NCI-H510A (cell line): ENCODE measurements at regions not wholly inside any gene's neighbourhood (a gene's known extent, or its start where the extent isn't known, plus 50 kb on each side); places are given as distances from the start of the nearest gene placed in this dataset.
"Not testable (repeated sequence)": the region's sequence is repeated elsewhere in the genome, so short reads cannot be mapped to it uniquely, and the experiment has no call there.

Experiments
- DNase-seq: peaks from one replicate; lab custom pipeline; 2025; lab: John Stamatoyannopoulos, UW

DNA sequence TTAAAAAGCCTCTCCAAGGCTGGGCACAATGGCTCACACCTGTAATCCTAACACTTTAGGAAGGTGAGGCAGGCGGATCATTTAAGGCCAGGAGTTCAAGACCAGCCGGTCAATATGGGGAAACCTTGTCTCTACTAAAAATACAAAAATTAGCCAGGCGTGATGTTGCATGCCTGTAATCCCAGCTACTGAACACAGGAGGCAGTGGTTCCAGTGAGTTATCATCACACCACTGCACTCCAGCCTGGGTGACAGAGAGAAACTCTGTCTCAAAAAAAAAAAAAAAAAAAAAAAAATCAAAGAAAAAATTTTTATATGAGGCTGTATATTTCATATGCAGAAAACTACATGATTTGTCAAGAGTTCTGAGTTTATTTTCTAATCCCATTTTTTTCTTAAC lies 1107.1 kb upstream of the TMPRSS15 start:
- DNase-seq, result no peak

DNA sequence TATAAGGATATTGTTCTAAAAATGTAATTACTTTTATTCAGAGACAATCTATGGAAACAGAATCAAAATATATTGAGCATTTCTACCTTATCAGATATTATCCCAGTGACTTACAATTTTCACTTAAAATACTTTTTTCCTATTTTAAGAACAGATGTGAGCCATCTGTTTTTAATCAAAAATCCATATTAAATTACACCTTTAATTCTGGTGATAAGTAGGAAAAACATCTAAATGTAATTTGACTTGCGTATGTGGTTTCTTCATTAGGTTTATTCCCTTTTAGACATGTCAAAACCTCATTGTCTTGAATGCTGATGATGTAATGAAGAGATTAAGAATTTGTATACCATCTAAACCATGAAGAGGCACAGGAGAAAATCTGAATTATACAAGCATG lies 1118.8 kb upstream of the TMPRSS15 start:
- no peak for DNase-seq

DNA sequence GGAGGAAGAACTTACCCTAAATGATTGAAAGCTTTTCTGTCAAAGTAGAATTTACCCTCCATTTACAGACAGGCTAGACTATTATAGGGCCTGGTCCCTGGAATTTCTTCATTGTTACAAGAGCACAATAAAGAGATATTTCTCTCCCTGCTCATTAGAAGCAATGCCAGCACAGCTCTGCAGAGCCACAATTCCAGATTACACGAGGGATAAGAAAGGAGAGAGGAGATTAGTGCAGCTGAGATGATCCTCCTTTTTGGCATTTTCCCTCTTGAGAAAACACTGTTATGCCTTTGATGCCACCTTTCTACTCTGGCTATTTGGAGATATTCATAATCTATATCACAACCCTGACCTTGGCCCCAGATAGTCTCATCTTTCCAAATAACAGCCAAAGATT lies 1119.5 kb upstream of the TMPRSS15 start:
- no peak for DNase-seq

DNA sequence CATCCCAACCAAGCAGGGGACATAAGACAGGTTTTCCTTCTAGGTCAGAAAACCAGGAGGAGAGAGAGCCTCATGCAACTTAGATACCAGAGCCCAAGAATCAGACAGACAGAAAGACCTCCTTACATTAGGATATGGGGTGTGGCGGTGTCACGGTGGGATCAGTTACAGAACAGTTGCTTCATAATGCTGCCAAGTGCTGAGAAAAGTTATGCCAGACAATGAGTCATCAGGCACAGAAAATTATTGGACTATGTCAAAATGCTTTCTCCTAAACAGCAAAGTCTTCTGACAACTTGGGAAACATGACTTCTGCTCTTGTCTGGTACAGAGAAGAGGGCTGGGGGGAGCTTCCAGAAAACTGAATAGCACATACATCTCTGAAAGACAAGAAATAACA lies 1120.2 kb upstream of the TMPRSS15 start:
- no peak for DNase-seq

DNA sequence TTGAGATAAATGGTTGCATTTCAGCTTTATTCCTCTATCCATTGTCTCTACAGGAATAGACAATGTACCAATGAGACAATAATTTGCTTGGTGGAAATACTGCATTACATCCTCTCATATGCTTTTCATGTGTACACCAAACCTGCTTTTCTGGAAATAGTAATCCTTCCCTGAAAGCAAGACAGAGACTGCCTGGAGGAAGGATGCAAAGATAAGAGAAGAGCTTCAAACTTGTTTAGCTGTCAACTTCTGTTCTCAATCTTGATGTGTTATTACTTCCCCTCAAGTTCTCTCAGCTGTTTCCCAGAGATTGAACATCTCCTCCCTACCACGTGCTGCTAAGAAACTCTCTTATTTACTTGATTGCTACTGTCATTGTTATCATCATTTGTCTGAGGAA lies 1125.4 kb upstream of the TMPRSS15 start:
- DNase-seq, result no peak

DNA sequence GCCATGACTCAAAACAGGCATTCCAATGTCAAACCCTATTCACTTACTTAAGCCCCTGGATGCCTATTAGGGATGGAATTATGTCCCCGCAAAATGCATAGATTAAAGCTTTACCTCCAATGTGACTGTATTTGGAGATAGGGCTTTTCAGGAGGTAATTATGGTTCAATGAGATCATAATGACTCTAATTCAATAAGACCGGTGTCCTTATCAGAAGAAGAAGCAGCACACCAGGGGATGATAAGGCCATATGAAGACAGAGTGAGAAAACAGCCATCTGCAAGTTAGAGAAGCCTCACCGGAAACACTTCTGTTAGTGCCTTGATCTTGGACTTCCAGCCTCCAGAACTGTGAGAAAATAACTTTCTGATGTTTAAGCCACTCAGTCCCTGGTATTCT lies 1131.8 kb upstream of the TMPRSS15 start:
- DNase-seq, result no peak

DNA sequence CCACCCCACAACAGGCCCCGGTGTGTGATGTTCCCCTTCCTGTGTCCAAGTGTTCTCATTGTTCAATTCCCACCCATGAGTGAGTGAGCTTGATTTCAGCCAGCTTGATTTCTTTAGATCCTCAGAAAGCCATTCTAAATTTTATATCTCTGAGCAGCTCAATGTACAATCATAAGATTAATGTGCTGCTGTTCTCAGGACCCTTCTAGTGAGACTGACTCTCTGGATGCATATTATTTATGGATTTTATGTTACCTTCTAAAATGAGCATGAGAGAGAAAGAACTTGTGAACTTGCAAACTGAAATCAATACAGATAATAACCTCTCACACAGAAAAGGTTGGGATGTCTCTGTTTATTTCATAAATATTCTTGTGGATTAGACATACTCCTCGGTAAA lies 1133.5 kb upstream of the TMPRSS15 start:
- no peak for DNase-seq

DNA sequence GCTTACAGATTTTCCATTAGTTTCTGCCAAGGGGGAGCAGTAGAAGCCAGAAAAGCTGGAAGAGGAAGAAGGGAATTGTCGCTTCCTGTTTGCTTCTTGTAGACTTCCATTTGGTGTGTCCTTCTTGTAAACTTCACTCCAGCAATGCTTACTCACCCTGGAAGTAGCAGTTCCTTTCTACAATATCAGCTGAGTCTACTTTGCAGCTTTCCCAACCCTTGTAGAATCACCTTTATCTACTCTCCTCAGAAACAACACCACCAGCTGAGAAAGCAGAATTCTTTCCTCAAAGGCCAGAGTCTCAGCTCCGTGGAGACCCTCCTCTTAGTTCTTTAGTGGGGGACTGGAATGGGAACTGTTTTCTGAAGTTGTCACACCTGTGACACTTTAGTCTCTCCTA lies 1136.7 kb upstream of the TMPRSS15 start:
- no peak for DNase-seq

DNA sequence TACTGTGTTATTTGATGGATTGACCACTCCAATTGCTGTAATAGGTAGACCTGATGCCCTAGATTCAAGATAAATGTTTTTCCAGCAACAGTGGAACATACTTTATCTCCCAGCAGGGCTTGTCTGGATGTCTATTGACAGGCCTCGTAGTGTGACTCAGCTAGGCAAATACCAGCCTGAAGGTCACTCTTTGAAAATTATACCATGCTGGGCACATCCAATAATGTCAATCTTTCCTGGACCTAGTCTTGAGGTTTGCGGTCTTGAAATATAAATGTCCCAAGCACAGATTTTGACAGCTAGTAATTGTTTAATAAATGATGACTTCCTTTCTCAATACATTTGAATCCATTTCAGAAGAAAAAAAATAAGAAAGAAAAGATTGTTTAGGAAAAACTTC lies 1138.0 kb upstream of the TMPRSS15 start:
- DNase-seq, result no peak

DNA sequence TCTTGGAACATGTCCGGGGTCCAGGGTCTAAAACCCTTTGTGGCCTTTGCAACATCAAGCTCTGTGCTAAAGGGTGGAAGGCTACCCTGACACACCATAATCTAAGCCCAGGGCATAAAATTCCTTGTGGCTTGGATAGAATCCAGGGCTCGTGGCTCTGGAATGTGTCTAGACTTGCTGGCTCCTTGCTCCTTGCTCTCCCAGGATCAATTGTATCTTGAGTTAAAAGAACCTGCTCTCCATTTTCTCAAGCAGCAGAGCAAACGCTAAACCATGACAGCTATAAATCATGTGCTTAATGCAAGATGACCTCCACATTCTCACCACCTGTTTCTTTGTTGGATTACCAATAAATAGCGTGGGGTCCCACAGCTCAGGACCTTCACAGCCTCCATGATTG lies 1140.9 kb upstream of the TMPRSS15 start:
- DNase-seq, result not testable (repeated sequence)

DNA sequence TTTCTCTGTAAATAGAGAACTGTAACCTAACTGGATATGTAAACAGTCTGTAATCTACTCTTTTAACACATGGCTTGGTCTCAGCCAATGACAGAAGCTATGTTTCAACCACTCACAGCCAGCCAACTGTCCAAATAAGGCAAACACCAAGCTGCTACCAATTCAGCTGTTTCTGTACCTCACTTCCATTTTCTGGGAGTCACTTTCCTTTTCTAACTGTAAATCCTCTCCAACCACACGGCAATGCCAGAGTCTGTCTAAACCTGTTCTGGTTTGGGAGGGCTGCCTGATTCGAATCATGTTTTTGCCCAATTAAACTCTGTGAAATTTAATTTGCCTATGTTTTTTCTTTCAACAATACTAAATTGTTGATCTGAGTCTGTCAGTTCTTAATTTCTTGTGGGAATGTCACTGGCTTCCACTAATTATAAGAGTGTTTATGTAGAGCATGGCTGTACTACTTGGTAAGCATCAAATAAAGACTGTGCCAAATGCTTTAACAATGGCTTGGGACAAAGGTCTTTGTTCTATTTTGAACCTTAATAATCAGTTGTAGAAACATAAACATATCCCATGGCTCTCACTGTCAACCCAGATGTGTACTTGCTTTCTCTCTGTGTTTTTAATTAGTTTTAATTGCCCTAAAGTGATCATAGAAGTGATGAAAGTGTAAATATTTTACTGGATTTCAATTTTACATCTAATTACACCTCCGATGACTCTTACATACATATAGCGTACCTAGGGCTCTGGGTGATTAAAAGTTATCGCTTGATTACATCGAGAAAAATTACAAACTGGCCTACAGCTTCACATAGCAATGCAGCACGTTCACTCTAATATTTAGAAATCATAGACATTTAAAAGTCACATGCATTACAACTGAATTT lies 1144.6 kb upstream of the TMPRSS15 start:
- DNase-seq, result no peak

DNA sequence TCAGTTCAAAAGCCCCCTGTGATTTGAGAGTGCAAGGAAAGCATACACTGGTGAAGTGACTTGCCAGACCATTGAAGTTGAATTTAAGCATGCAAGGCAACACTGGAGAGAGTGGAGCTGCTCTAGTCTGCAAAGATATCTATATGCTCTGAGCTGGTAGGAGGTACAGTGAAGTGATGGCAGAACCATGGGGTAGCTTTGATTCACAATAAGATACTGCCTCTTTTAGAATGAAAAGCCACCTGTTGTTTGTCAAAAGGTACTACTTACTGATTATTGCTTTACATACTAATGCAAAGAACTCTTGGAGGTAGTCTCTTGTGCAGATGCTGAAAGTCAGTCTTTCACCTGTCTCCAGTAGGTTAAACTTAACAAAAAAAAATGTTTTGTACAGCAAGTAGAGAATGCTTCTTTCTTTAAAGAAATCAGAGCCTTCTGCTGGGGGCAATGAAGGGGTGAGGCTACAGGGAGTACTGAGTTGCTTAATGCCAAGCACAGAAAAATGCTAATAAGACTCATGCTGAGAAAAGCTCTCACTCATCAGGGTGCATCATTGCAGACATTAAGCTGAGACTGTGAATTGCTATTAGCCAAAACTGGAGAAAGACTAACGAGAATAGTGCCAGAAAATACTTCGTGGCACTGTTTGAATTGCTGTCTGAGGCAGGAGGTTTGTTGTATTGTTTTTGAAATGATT lies 1150.5 kb upstream of the TMPRSS15 start:
- DNase-seq, result no peak

DNA sequence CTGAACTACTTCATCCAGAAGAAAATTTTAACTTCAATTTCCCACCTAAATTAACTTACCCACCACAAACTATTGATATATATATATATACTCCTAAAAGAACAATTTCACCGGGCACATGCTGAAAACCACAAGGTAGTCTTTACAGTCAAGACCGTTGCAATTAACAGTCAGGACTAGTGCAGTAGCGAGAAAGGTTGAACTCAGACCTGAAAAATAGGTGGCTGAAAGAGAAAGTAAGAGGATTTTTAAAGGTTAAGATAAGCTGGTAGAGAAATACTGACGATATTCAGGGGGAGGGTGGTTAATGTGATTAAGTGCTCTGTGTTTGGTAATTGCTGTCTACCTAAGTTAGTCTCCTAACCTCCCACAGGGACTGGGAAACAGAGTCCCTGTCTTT lies 1153.5 kb upstream of the TMPRSS15 start:
- no peak for DNase-seq

DNA sequence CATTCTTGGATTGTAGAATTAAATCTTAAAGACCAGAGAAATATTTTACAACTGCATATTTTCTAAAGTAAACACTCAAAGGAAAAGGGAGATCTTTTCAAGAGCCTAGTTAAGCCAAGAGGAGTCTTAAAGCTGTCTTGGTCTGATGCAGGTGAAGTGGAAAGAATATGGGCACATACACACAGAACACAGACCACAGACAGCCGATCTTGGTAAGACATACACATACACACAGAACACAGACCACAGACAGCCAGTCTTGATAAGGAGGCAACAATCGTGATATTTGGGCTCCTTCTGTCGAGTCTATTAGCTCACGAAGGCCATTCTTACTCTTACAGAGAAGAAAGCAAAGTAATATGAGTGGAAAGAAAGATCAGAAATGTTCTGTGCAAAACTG lies 1153.9 kb upstream of the TMPRSS15 start:
- DNase-seq, result no peak

DNA sequence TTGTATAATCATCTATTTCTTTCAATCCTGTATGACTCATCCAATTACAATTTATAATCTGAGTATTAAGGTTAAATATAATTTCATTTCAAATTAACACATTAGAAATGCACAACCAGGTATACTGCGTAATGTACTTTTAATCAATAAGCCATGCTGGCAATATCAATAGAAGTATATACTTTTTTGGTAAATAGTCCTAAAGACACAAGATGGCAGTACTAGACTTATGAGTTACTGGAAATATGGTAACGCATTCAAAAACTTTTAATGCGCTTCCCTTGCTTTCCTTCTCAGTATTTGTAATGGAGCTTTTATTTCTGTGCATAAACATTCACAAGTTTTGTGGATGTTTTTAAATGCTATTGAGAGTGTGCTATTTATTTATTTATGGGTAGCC lies 1162.0 kb upstream of the TMPRSS15 start:
- no peak for DNase-seq

DNA sequence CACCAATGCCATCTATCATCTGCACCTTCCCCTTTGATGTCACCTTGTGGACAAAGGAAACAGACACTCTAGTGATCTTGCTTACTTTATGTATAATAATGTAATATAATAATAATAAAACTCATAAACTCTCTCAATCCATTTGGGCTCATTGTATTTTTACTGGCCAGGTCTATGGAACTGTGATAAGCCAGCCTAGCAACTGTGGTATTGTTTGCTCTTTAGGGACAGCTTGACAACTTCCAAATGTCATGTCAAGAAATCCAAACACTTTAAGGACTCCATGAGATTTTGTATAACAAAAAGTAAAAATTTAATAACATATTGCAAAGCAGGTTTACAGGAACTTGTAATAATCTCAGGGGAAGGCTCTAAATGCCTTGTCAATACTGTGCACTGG lies 1163.4 kb upstream of the TMPRSS15 start:
- DNase-seq, result no peak

DNA sequence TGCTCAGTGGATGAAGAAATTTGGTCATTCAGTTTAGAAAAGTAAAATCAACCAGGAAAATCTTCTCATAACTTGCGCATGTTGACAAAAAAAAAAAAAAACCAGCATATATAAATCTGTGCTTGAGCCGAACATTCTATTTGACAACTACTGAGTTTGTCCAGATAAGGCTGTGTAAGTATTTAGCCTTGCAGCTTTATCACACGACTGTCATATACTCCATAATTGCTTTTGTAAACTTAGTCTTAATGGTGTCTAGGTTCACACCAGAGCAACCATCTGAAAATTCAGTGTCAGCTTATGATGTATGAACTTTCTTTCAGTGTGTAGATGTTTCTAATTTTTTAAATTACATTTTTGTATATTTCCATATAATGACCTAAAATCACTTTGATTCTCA lies 1173.8 kb upstream of the TMPRSS15 start:
- DNase-seq, result no peak

DNA sequence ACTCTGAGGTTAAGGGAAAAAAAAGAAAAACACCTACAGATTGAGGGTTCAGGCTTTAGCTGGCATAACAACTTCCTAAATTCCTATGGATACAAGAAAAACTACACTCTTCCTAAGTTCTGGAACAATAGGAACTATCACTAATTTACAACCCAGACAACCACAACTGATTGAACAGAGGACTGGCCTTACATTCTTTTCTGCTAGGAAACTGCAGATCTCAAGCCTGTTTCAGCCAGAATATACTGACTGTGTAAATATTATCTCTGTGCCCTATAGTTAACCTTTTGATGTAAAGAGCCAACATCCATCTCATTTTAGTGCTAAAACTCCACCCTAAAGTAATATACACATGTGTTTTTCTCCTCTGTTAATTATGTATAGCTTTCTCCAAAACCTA lies 1186.5 kb upstream of the TMPRSS15 start:
- no peak for DNase-seq

DNA sequence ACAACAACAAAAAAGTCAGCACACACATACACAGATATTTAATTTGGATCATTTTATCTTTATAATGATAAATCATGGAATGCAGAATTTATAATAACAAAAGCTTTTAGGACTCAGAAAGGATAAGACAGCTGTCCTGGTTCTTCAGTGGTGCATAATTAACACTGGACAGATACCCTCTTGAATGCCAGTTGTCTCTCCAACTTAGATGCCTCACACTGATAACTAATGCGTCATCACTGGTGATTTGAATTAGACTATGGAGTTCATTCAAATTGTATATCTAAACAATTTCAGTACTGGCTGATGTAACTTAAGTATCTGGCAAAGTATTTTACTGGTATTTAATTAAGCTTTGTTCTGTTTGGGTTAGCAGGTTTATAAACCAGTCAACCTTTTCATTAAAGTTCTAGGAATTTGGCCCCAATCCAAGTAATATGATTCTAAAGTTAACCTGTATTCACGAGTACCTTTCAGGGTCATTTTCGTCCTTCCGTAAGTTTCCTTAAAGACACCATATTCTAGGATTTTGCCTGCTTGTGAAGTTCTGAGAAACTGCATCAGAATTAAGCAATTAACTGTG lies 1199.5 kb upstream of the TMPRSS15 start:
- no peak for DNase-seq

DNA sequence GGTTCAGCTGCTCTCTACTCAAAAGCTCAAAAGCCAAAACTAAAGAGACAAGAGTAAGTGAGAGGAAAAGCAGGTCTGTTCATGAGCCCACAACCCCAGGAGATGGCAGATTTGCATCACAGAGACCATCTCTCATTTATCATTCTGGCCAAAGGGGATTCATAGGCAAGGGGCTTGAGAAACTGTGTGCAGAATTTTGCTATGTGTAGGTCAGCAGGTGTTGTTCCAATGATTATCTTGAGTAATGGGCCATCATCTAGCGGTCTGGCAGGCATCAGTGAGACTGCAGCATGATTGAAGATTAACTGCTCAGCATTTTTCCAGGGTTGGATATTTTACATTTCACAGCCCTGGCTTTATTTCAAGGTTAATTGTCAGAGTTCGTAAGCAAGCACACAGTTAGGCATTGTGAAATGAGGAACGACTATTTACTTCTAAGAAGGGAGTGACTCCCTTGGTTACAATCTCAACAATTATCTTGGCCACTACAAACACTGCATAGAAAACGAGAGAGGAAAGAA lies 1204.6 kb upstream of the TMPRSS15 start:
- no peak for DNase-seq

DNA sequence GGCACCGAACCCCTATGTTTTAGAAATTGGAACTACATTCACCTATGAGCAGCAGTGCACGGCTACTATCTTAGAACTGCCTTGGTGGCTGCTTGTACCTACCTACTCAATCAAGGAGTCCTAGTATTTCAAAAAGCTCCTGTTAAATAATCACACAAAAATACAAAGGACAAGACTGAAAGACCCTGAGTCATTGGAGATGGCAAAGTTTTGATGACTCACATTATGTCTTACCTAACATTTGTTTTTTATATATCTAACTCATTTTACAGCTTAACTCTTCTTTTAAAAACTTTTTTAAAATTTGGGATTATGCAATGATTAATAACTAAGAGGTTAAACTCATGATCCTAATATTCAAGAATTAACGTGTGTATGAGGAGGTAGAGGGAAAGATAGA lies 1206.0 kb upstream of the TMPRSS15 start:
- DNase-seq, result no peak

DNA sequence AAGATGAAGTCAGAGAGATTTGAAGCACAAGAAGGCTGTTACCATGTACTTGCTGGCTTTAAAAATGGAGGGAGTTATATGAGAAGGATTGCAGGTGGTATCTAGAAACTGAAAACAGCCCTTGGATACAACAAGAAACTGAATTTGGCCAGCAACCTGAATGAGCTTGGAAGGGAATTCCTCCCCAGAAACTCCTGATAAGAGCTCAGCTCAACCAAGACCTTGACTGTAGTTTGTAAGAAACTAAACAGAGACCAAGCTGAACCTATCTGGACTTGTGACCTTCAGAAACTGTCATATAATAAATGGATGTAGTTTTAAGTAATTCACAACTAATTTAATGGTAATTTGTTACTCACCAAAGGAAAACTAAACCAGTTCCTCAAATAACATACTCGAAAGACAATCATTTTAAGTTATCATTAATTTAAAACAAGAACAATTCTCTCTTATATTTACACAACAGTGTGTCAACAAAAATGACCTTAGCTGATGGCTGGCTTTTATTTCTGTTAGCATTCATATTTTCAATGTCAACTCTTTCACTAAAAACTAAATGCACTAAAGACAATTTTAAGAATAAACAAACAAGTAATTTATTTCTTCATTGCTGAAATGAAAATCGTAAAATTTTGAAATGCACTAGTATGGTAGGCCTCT lies 1218.4 kb upstream of the TMPRSS15 start:
- no peak for DNase-seq

DNA sequence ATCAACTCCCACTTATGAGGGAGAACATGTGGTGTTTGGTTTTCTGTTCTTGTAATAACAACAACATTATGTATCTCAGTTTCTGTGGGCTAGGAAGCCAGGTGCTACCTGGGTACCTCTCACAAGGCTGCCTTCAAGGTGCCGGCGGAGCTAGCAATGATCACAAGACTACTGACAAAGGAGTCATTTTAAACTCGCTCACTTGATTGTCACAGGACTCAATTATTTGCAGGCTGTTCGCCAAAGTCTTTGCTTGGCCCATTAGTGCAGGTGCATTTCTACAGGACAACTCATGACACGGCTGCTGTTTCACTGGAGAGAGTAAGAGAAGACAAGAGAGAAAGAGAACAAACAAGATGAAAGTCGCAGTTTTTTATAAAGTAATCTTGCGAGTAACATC lies 1237.4 kb upstream of the TMPRSS15 start:
- no peak for DNase-seq
